C4-2B (cell line): ENCODE measurements at regions not wholly inside any gene's neighbourhood (a gene's known extent, or its start where the extent isn't known, plus 50 kb on each side); places are given as distances from the start of the nearest gene placed in this dataset.

Experiments used
- CTCF ChIP-seq: fragments of 450-650 bp; conservative IDR thresholded peaks from 2 replicates; pipeline ENCODE4 v1.5.1; 2017; ENCODE audit warnings: mild to moderate bottlenecking
- ZFX ChIP-seq: fragments of 450-650 bp; IDR thresholded peaks from 2 replicates; pipeline ENCODE4 v1.6.1; 2017

- TF ChIP-seq CTCF: no peak
- TF ChIP-seq ZFX: no peak
These were observed 466.4 kb upstream of the SMC2 start for GRCh38 chr9:103627731-103628130.
